ENCODE measurements at regions not wholly inside any gene's neighbourhood (a gene's known extent, or its start where the extent isn't known, plus 50 kb on each side); places are given as distances from the start of the nearest gene placed in this dataset.
"Not testable (repeated sequence)": the region's sequence is repeated elsewhere in the genome, so short reads cannot be mapped to it uniquely, and the experiment has no call there.

DNA sequence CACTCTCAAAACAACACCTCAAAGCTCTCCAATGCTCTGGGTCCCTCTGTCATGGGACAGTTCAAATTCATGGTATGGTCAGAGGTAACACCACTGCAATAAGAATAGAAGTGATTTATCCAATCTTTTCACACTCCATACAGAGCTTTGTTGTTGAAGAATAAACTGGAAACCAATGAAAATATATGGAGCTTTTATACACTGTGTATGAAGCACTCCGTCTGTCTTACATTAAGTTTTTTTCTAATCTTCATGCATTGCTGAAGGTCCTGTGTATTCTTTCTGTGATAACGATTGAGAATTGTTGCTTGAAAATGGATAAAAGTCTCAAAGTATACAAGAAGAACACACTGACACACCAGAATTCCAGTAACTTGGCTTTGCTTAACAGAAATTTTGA is 603.7 kb upstream of the LUZP2 start:
- DNase-seq: no peak

DNA sequence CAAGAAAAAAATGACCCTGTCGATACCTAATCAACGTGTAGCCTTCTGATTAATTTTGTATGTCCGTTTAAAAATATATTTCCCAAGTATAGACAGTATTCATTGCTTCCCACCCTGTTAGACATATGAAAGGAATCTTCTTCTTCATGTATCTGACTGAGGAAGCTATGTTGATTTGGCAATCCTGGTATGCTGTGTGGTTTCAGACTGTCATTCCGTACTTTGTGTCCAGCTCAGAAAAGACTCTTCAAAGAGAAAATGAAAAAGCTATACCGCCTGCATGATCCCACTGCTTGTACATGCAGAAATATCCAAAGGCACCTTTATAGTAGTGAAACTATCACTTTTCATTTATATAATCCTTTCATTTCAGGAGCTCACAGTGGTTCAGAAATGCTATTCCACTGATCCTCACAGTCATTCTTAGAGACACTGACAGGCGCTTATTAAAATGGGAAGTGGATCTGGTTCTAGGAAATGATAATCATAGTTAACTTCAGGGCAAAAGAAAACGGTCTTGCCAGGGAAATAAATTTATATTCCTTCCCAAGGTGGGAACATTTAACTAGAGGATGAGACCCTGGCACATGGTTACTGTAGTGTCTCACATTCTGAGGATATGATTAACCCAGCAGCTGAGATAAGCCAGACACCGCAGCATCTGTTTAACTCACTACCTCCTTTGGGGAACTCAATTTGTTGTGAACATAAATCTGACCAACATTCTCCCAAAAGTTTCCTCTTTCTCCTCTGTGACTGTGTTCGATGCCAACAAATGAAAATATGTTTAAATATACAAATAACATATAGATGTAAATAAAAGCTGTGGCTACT is 599.2 kb upstream of the LUZP2 start:
- DNase-seq: peak; percentile 97

DNA sequence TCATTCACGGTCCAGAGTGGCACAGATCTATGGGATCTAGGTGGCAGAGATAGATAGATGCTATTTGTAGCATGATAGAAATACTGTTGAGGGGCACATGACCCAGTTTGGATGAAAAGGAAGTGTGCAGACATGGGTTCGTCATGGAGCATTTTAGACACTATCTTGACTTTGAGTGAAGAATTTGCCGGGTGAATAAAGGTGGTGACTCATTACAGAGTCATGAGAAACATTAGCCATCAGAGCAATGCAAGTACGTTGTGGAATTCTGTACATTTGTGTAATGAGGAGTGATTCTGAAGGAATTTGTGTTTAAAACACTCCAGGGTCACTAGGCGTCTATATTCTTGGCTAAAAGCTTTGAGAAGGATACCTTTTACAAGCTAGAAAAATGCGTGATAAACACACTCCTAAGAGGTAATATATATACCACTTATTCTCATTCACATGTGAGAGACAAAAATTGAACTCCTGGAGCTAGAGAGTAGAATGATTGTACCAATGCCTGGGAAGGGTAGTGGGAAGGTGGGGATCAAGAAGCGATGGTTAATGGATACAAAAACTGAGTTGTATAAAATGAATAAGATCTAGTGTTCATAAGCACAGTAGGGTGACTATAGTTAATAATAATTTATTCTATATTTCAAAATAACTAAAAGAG is 593.7 kb upstream of the LUZP2 start:
- peak; percentile 97 for DNase-seq

DNA sequence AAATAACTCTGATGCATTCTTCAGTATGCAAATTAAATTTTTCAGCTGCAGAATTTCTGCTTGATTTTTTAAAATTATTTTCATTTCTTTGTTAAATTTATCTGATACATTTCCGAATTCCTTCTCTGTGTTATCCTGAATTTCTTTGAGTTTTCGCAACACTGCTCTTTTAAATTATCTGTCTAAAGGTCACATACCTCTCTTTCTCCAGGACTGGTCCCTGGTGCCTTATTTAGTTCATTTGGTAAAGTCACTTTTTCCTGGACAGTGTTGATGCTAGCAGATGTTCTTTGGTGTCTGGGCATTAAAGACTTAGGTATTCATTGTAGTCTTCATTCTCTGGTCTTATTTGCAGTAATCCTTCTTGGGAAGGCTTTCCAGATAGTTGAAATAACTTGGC is 577.4 kb upstream of the LUZP2 start:
- peak; percentile 27 for DNase-seq

DNA sequence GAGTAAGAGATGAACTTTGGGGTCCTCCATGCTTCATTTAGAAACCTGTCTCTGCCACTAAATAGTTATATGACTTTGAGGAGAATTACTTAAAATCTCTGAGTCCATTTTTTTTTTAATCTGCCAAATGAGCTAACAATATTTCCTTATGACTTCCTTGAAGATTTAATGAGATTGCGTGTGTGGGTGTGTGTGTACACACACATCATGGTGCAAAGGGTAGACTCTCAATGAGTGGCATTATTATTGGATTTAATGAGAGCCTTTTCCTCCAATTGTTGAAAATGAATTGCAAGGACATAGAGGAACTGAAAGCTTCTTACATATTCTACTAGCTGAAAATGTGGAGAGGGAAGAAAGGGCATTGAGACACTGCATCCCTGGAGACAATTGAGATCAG is 573.5 kb upstream of the LUZP2 start:
- no peak for DNase-seq

DNA sequence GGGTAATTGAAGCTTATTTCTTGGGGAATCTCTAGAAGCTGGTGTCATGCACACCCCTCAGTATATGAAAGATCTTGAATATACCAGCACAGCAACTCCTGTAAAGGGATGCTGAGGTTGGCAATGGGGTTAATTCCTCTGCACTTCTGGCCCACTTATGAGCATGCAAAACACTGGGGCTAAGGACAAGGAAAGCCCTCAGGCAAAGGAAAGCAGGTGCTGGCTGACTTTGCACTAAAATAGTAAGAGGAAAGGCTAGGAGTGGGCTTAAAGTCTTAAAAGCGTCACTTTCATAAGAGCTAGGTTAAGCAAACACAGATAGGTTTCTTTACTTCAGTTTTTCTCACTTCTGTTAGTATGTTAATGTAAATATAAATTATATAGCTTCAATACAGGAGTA is 572.6 kb upstream of the LUZP2 start:
- DNase-seq: no peak

DNA sequence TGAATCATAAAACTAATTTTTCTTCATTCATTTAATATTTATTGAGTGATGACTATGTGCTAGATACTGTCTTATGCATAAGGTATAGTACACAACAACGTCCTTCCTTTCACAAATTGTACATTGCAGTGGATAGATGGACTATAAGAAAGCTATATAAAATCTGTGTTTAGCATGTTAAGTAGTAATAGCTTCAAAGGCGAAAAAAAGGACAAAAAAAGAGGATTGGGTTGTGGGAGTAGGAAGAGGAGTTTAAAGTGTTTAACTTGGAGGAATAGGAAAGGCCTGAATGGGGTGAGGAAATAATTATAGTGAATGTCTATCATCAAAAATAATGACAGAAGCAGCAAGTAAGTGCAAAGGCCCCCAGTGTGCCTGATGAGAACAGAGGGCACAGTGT is 565.4 kb upstream of the LUZP2 start:
- no peak for DNase-seq

DNA sequence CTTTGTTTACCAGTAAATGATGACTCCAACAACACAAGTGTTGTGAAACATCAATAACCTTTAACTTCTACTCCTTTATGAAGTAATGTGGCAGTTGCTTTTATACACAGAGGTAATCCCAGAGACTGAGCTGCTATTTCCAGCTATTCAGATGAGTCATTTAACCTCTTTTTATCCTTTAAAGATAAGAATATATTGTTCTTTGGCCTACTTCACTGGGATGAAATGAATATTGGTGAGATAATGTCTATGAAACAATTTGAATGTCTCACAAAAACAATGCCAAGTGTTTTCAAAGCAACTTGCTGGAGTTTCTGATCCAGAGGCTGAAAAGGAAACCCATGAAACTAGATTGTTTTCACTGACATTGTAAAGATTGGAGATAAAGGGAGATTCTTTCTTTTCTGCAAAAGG is 564.4 kb upstream of the LUZP2 start:
- peak; percentile 37 for DNase-seq

DNA sequence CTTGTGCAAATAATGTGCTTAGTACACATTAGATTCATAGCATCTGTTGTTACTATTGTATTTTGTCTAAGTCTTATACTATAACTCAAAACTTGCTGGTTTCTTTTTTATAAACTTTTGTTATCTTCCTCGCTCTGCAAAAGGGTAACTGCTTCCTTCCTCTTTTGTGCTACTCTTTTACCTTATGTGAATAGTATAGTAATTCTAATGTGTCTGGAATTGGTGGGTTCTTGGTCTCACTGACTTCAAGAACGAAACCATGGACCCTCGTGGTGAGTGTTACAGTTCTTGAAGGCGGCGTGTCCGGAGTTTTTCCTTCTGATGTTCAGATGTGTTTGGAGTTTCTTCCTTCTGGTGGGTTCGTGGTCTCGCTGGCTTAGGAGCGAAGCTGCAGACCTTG is 563.1 kb upstream of the LUZP2 start:
- no peak for DNase-seq

DNA sequence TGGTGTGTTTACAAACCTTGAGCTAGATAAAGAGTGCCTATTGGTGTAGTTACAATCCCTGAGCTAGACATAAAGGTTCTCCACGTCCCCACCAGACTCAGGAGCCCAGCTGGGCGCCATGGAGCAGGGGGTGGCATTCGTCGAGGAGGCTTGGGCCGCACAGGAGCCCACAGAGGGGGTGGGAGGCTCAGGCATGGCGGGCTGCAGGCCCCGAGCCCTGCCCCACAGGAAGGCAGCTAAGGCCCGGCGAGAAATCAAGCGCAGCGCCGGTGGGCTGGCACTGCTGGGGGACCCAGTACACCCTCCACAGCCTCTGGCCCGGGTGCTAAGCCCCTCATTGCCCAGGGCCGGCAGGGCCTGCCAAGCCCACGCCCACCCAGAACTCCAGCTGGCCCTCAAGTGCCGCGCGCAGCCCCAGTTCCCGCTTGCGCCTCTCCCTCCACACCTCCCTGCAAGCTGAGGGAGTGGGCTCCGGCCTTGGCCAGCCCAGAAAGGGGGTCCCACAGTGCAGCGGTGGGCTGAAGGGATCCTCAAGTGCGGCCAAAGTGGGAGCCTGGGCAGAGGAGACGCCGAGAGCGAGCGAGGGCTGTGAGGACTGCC is 562.1 kb upstream of the LUZP2 start:
- not testable (repeated sequence) for DNase-seq

DNA sequence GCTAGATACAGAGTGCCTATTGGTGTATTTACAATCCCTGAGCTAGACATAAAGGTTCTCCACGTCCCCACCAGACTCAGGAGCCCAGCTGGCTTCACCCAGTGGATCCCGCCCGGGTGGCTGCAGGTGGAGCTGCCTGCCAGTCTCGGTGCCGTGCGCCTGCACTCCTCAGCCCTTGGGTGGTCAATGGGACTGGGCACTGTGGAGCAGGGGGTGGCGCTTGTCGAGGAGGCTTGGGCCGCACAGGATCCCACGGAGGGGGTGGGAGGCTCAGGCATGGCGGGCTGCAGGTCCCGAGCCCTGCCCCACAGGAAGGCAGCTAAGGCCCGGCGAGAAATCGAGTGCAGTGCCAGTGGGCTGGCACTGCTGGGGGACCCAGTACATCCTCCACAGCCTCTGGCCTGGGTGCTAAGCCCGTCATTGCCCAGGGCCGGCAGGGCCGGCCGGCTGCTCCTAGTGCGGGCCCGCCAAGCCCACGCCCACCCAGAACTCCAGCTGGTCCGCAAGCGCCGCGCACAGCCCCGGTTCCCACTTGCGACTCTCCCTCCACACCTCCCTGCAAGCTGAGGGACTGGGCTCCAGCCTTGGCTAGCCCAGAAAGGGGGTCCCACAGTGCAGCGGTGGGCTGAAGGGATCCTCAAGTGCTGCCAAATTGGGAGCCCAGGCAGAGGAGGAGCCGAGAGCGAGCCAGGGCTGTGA is 554.6 kb upstream of the LUZP2 start:
- DNase-seq: not testable (repeated sequence)

DNA sequence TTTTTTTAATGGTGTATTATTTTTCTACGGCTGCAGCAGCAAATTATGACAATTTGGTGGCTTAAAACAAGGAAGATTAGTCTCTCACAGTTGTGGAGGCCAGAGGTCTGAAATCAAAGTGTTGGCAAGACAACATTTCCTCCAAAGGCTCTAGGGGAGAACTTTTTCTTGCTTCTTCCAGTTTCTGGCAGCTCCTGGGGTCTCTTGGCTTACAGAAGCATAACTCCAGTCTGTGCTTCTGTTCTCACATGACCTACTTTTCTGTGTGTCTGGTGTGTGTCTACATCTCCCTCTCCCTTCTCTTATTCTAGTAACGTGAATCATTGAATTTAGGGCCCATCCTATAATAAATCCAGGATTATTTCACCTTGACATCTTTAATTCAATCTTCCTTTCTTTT is 551.9 kb upstream of the LUZP2 start:
- DNase-seq: no peak

DNA sequence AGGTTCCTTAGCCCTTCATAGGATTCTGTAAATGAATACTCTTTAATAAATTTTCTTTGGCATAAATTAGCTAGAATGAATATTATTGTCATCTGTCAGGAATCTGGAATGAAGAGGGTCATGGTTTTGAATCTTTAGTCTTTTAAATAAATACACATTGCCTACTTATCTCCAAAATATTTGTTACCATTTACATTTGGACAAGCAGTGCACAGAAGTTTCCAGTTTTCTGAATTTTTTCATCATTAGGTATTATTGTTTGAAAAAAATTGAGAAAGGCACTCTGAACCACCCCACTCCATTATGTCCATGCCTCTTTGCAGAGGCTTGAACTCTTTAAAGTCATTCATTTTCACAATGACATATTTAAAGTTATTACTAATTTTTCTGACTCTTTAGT is 549.0 kb upstream of the LUZP2 start:
- peak; percentile 37 for DNase-seq

DNA sequence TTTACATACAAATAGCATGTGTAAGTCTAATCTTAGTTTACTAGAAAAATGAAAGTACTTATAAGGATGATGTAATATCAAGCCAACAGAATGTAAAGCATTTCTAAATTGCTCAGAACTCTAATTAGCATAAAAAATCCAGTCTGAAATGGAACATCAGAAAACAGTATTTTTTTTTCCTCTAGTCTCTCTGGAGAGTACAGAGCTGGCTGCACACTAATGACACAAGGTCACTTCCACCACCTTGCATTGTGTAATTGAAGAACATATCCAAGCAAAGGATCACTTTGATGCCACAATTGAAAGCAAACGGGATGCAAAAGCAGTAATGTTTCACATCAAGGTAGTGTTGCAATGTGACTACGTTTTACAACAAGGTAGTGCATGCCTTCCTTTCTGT is 548.0 kb upstream of the LUZP2 start:
- DNase-seq: peak; percentile 28

DNA sequence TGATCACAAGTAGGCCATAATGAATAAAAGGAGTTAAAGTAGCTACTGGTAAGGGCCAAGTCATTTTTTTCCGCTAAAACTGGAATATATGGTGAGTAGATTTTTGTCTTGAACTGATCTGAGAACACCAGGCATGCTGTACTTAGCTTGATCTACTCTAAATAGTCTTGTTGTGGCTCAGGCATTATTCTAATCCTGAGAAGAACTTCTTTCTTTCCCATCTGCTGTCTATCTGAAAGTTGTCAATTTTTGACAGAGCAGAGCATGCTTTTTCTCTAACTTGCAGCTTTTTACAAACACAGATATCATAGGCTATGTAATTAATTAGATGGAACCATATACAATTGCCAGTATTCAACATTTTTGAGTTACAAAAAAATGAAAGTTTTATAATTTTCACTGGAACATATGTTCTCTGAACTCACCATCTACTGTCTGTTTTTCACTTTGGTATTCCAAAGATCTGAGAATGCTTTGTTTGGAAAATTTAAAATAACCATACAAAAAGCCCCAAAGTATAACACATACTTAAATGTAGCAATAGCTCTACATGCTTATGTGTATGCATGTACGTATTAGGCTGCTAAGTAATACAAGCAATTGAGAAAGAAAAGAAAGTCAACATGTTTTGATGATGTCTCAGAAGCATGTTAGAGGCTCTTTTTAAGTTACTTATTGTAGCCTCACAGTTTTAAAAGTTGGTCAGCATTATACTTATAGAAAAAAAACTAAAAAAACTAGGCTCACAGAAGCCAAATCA is 542.7 kb upstream of the LUZP2 start:
- DNase-seq: no peak

DNA sequence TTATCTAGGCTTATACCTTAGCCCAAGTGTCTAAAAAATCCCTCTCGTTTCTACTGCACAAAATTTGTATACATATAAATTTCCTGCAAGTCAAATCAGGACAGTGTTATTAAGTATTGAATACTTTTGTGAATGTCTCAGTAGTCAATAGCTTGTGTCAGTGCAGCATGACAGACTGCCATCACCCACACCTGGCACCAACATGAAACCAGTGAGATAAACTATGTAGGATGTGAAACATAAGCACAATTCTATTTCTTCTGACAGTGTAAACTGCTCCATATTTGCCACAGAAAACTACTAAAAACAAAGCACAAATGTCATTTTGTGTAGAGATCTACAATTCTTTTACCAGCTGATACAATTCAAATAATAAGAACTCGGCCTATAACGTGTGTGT is 542.1 kb upstream of the LUZP2 start:
- no peak for DNase-seq

DNA sequence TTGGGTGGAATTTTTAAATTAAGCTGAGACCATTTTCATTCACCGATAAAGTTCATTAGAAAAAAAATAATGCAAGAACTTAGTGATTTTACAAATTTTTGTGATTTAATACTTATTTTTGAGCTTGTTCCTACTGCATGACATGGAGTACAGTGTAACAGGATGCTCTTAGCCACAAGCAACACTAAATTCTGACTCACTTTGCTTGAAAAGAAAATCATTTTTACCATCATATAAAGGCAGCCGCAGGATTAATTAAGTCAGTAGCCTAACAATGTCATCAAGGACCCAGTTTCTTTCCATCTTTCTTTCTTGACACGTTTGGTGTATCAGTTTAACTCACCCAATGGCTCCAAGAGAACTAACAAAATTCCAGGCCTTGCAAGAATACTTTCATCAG is 540.3 kb upstream of the LUZP2 start:
- DNase-seq: no peak

DNA sequence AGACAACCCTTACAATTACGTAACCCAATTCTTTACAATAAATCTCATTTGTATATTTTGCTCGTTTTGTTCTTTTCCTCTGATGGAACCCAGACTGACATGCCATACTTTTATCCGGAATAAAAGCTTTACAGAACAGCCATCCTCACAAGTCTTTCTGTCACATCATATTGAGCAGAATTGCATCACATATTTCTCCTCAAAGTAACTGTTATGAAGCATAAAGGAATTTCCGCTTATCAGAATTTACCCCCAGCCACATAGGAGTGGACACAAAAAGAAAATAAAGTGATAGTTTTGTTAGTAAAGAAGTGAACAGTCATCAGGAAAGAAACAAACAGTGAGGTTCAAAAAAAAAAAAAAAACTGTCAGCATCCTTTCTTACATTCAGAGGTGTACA is 539.5 kb upstream of the LUZP2 start:
- peak; percentile 55 for DNase-seq

DNA sequence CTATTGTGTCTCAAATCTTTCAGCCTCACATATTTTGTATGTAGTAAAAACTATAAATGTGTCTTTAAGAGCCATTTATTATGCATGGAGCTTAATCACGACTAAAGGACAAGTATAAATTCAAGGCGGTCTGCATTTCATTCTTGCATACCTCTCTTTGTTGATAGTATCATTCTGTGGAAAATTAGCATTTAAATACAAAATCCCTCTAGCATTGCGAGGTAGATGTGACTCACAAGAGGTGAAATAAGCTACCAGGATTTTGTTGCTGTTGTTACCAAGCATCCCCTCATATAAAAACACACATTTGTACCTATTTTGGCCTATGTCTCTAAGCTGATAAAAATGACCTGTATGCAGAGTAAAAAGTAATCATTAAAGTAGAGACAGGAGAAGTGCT is 537.4 kb upstream of the LUZP2 start:
- DNase-seq: no peak

DNA sequence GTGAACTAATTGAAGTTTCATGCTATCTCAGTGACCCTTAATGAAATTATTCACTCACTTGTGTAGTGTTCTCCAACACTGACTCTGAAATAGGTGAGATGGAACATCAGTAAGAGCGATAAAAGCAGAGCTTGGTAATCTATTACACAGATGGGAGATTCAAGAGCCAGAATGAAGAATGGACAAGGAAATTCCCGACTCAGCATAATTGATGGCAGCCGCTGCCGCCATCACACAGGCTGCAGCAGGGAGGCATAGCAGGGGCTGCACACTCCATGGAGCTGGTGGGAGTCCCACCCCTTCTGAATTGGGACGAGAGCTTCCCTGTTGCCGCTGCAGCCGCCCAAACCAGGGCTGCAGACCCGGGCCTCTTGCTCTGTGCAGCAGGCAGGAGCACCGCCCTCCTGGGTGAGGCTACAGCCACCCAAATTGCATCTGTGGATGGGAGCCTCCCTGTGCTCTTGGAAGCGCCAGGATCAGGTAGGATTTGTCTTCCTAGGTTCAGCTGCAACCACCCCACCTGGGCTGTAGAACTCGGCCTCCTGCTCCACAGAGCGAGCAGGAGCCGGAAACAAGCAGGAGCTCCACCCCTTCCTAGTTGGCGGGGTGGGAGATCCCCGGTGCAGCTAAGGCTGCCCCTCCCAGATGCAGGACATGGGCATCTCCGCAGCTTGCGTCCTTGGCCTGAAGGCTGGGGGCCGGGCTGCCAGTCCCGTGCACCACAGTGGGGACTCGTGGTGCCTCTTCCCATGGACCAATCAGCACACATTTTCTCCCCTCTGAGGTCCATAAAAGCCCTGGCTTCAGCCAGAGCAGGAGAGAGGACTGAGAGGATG is 535.1 kb upstream of the LUZP2 start:
- DNase-seq: no peak

DNA sequence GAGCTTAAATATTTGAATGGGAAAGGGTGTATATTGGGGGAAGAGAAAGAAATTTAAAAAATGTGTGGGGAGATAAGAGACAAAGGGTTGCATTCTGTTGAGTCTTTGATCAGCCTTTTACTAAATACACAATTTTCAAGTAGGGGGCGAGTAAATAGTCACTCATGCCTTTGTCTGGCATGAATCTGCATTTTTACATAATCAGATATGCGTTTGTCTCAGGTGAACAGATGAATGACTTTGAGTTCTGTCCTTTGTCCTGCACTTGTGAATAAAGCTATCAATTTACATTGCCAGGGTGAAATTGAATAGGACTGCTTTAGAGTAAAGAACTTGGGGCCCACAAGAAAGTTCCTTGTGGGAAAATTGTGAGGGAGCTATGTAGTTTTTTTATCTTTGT is 523.6 kb upstream of the LUZP2 start:
- DNase-seq: no peak

DNA sequence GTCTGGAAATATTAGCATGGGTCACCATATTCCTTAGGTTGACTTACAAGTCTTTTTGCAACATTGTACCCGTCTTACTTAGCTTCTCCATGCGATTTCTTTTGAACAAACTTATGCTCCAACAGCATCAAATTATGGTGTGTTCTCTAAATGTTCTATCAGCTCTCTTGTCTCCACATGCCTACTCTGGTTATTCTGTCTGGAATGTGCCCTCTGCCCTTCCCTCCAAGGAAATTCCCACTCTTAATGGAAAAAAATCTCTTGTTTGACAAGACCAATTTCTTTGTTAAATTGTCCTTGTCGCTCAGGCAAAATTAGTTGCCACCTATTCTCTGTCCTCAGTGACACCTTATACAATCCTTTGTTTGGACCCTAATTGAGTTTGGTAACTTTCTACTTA is 522.8 kb upstream of the LUZP2 start:
- no peak for DNase-seq
